ENCODE measurements at regions not wholly inside any gene's neighbourhood (a gene's known extent, or its start where the extent isn't known, plus 50 kb on each side); places are given as distances from the start of the nearest gene placed in this dataset.

DNA sequence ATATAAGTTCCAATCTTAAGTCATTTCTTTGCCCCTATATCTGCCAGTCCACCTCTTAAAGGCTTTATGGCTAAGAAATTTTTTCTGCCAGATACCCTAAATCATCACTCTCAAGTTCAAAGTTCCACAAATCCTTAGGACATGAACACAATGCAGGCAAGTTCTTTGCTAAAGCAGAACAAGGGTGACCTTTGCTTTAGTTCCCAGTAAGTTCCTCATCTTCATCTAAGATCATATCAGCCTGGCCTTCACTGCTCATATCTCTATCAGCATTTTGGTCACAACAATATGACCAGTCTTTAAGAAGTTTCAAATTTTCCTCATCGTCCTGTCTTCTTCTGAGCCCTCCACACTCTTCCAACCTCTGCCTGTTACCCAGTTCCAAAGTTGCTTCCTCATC, 402.2 kb upstream of the RUNX1 start:
- TF ChIP-seq, protein P1, sequence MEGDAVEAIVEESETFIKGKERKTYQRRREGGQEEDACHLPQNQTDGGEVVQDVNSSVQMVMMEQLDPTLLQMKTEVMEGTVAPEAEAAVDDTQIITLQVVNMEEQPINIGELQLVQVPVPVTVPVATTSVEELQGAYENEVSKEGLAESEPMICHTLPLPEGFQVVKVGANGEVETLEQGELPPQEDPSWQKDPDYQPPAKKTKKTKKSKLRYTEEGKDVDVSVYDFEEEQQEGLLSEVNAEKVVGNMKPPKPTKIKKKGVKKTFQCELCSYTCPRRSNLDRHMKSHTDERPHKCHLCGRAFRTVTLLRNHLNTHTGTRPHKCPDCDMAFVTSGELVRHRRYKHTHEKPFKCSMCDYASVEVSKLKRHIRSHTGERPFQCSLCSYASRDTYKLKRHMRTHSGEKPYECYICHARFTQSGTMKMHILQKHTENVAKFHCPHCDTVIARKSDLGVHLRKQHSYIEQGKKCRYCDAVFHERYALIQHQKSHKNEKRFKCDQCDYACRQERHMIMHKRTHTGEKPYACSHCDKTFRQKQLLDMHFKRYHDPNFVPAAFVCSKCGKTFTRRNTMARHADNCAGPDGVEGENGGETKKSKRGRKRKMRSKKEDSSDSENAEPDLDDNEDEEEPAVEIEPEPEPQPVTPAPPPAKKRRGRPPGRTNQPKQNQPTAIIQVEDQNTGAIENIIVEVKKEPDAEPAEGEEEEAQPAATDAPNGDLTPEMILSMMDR (conservative IDR thresholded peaks at IDR 0.05; ENCODE audit: low read length) = no peak
- TF ChIP-seq EZH2phosphoT487 (IDR thresholded peaks at IDR 0.05; ENCODE audit: borderline replicate concordance, low read depth, low read length) = no peak
- DNase-seq (ENCODE audit: low spot score) = no peak
- BruUV-seq (replicated peaks) = no TSS peak
- Histone ChIP-seq H3K4me3 (ENCODE audit: low read depth, low read length, poor library complexity, severe bottlenecking) (no peak overlapping the region), H2AFZ (ENCODE audit: low read length) (no peak overlapping the region), H3K4me1 (ENCODE audit: insufficient read depth, low read length, poor library complexity, severe bottlenecking) (no peaks in the 10 kb centered on the region), H3K4me2 (ENCODE audit: low read length) (no peak overlapping the region), H3K79me2 (ENCODE audit: insufficient read depth, low read depth, low read length) (no peaks in the 10 kb centered on the region), H3K27ac (ENCODE audit: low read depth, low read length, poor library complexity, severe bottlenecking) (no peak overlapping the region), H3K9me2 (ENCODE audit: insufficient read depth, low read length) (no peaks in the 10 kb centered on the region), H3K36me3 (ENCODE audit: insufficient read depth, low read length) (no peaks in the 10 kb centered on the region), H3K9me3 (ENCODE audit: low read length) (no peaks in the 10 kb centered on the region), H4K20me1 (ENCODE audit: insufficient read depth, low read length) (no peaks in the 10 kb centered on the region)
- ChIA-PET POLR2A (no interaction called here), CTCF (ENCODE audit: unreplicated experiment) (no interaction called here)
- intact Hi-C loops (cut with micrococcal nuclease; ENCODE audit: unreplicated experiment) = no loop called here

DNA sequence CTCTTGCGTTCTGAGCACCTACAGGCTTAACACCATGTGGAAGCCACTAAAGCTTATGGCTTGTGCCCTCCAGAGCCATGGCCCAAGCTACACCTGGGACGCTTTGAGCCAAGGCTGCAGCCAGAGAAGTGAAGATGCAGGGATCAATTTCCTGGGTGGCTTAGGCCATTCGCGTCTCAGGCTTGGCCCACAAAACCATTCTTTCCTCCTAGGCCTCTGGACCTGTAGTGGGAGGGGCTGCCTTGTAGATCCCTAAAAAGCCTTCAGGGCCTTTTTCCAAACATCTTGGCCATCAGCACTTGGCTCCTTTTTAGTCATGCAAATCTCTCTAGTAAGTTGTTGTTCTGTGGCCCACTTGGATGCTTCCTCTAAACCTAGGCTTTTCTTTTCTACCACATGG, 401.7 kb upstream of the RUNX1 start:
- intact Hi-C loops (cut with micrococcal nuclease; ENCODE audit: unreplicated experiment) = no loop called here
- no TSS peak for BruUV-seq (replicated peaks)
- Histone ChIP-seq H3K79me2 (ENCODE audit: insufficient read depth, low read depth, low read length) (no peaks in the 10 kb centered on the region), H4K20me1 (ENCODE audit: insufficient read depth, low read length) (no peaks in the 10 kb centered on the region), H3K4me1 (ENCODE audit: insufficient read depth, low read length, poor library complexity, severe bottlenecking) (no peaks in the 10 kb centered on the region), H3K4me3 (ENCODE audit: low read depth, low read length, poor library complexity, severe bottlenecking) (no peak overlapping the region), H3K9me3 (ENCODE audit: low read length) (no peaks in the 10 kb centered on the region), H3K36me3 (ENCODE audit: insufficient read depth, low read length) (no peaks in the 10 kb centered on the region), H2AFZ (ENCODE audit: low read length) (no peak overlapping the region), H3K27ac (ENCODE audit: low read depth, low read length, poor library complexity, severe bottlenecking) (no peak overlapping the region), H3K9me2 (ENCODE audit: insufficient read depth, low read length) (no peaks in the 10 kb centered on the region), H3K4me2 (ENCODE audit: low read length) (no peak overlapping the region)
- ChIA-PET CTCF (ENCODE audit: unreplicated experiment) (no interaction called here), POLR2A (no interaction called here)
- TF ChIP-seq, protein P1 (conservative IDR thresholded peaks at IDR 0.05; ENCODE audit: low read length) = no peak
- no peak for TF ChIP-seq EZH2phosphoT487 (IDR thresholded peaks at IDR 0.05; ENCODE audit: borderline replicate concordance, low read depth, low read length)
- no peak for DNase-seq (ENCODE audit: low spot score)

DNA sequence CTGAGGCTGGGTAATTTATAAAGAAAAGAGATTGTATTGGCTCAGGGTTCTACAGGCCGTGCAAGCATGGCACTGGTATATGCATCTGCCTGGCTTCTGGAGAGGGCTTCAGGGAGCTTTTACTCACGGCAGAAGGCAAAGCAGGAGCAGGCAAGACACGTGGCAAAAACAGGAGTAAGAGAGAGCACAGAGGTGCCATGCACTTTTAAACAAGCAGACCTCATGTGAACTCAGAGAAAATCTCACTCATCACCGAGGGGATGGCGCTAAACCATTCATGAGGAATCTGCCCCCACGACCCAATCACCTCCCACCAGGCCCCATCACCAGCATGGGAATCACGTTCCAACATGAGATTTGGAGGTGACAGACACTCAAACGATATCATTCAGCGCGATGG, 400.7 kb upstream of the RUNX1 start:
- no TSS peak for BruUV-seq (replicated peaks)
- intact Hi-C loops (cut with micrococcal nuclease; ENCODE audit: unreplicated experiment) = no loop called here

More for the DNA sequence above, 400.7 kb upstream of the RUNX1 start:
- Histone ChIP-seq H3K4me3 (ENCODE audit: low read depth, low read length, poor library complexity, severe bottlenecking) (no peak overlapping the region), H3K4me1 (ENCODE audit: insufficient read depth, low read length, poor library complexity, severe bottlenecking) (no peaks in the 10 kb centered on the region), H3K27ac (ENCODE audit: low read depth, low read length, poor library complexity, severe bottlenecking) (no peak overlapping the region), H3K4me2 (ENCODE audit: low read length) (no peak overlapping the region), H3K36me3 (ENCODE audit: insufficient read depth, low read length) (no peaks in the 10 kb centered on the region), H3K9me2 (ENCODE audit: insufficient read depth, low read length) (no peaks in the 10 kb centered on the region), H3K9me3 (ENCODE audit: low read length) (no peaks in the 10 kb centered on the region), H4K20me1 (ENCODE audit: insufficient read depth, low read length) (no peaks in the 10 kb centered on the region), H2AFZ (ENCODE audit: low read length) (no peak overlapping the region), H3K79me2 (ENCODE audit: insufficient read depth, low read depth, low read length) (no peaks in the 10 kb centered on the region)
- TF ChIP-seq EZH2phosphoT487 (IDR thresholded peaks at IDR 0.05; ENCODE audit: borderline replicate concordance, low read depth, low read length) = no peak
- TF ChIP-seq, protein P1 (conservative IDR thresholded peaks at IDR 0.05; ENCODE audit: low read length) = no peak
- ChIA-PET CTCF (ENCODE audit: unreplicated experiment) (no interaction called here), POLR2A (interaction anchor here (0.6 to 1.0 kb wide), 2 partner anchors 12 to 96 kb away, joined by 3 read pairs; no protein-coding TSS in a partner anchor)
- DNase-seq (ENCODE audit: low spot score) = no peak

Measured in OCI-LY7 (cell line).